ENCODE measurements at regions not wholly inside any gene's neighbourhood (a gene's known extent, or its start where the extent isn't known, plus 50 kb on each side); places are given as distances from the start of the nearest gene placed in this dataset.
A peak's percentile ranks its signal among the peaks of the same experiment; 100 is the strongest.
"Not testable (repeated sequence)": the region's sequence is repeated elsewhere in the genome, so short reads cannot be mapped to it uniquely, and the experiment has no call there.

- Histone ChIP-seq H3K9me3 (ENCODE audit: control insufficient read depth, insufficient read depth, low read length) (no peaks in the 10 kb centered on the region), H3K4me3 (ENCODE audit: low read depth, low read length) (no peak overlapping the region), H3K27me3 (ENCODE audit: control insufficient read depth, insufficient read depth, low read length) (no peaks in the 10 kb centered on the region), H3K27ac (ENCODE audit: low read depth, low read length) (no peak overlapping the region)
- DNase-seq (ENCODE audit: low read depth, low spot score) = no peak
- CTCF ChIA-PET = no interaction called here
- TF ChIP-seq, protein P1, sequence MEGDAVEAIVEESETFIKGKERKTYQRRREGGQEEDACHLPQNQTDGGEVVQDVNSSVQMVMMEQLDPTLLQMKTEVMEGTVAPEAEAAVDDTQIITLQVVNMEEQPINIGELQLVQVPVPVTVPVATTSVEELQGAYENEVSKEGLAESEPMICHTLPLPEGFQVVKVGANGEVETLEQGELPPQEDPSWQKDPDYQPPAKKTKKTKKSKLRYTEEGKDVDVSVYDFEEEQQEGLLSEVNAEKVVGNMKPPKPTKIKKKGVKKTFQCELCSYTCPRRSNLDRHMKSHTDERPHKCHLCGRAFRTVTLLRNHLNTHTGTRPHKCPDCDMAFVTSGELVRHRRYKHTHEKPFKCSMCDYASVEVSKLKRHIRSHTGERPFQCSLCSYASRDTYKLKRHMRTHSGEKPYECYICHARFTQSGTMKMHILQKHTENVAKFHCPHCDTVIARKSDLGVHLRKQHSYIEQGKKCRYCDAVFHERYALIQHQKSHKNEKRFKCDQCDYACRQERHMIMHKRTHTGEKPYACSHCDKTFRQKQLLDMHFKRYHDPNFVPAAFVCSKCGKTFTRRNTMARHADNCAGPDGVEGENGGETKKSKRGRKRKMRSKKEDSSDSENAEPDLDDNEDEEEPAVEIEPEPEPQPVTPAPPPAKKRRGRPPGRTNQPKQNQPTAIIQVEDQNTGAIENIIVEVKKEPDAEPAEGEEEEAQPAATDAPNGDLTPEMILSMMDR (IDR thresholded peaks at IDR 0.05; ENCODE audit: low read depth, low read length) = no peak
- POLR2A ChIA-PET = no interaction called here
These were observed 1263.6 kb upstream of the RAG2 start for GRCh38 chr11:37861671-37862070.

DNA sequence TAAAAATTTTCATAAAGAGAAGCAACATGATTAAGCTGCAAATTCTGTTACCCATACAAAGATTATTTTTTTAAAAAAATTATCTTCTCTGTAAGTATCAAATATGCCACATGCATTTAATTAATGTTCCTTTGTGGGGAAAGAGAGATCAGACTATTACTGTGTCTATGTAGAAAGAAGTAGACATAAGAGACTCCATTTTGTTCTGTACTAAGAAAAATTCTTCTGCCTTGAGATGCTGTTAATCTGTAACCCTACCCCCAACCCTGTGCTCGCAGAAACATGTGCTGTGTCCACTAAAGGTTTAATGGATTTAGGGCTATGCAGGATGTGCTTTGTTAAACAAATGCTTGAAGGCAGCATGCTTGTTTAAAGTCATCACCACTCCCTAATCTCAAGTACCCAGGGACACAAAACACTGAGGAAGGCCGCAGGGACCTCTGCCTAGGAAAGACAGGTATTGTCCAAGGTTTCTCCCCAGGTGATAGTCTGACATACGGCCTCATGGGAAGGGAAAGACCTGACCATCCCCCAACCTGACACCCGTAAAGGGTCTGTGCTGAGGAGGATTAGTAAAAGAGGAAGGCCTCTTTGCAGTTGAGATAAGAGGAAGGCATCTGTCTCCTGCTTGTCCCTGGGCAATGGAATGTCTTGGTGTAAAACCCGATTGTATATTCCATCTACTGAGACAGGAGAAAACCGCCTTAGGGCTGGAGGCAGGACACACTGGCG lies 1260.9 kb upstream of the RAG2 start:
- POLR2A ChIA-PET; H3K27me3 ChIP-seq (ENCODE audit: control insufficient read depth, insufficient read depth, low read length); DNase-seq (ENCODE audit: low read depth, low spot score); H3K4me3 ChIP-seq (ENCODE audit: low read depth, low read length); H3K27ac ChIP-seq (ENCODE audit: low read depth, low read length); H3K9me3 ChIP-seq (ENCODE audit: control insufficient read depth, insufficient read depth, low read length): not testable (repeated sequence)
- CTCF ChIA-PET = interaction anchor here (0.6 to 1.6 kb wide), 2 partner anchors 11 to 382 kb away, joined by 3 read pairs; no protein-coding TSS in a partner anchor

DNA sequence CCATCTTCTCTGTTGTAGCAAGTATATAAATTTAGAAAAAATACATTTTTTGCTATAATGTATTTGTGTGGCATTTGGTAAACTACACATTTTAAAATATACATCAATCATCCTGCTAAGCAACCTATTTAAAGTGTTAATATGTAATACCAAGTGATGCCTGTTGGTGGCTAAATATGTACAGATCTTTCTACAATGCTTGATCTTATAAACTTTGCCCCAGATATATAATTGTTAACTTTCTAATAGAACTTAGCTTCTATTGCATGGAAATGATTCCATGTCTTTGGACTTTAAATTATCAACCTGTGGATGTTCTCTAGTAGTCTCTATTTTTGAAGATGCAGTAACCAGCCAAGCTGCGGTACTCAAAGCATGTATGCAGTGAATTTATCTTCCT lies 1260.4 kb upstream of the RAG2 start:
- Histone ChIP-seq H3K4me3 (ENCODE audit: low read depth, low read length) (no peak overlapping the region), H3K27me3 (ENCODE audit: control insufficient read depth, insufficient read depth, low read length) (no peaks in the 10 kb centered on the region), H3K27ac (ENCODE audit: low read depth, low read length) (no peak overlapping the region), H3K9me3 (ENCODE audit: control insufficient read depth, insufficient read depth, low read length) (no peaks in the 10 kb centered on the region)
- TF ChIP-seq, protein P1 (IDR thresholded peaks at IDR 0.05; ENCODE audit: low read depth, low read length) = peak; percentile 12; the same call in 1 of the 2 replicates
- CTCF ChIA-PET = interaction anchor here (0.6 to 1.6 kb wide), 2 partner anchors 11 to 382 kb away, joined by 3 read pairs; no protein-coding TSS in a partner anchor
- no peak for DNase-seq (ENCODE audit: low read depth, low spot score)
- POLR2A ChIA-PET = no interaction called here

GRCh38 chr11:37857726-37858125 lies 1259.7 kb upstream of the RAG2 start:
- Histone ChIP-seq H3K27me3 (ENCODE audit: control insufficient read depth, insufficient read depth, low read length) (no peaks in the 10 kb centered on the region), H3K4me3 (ENCODE audit: low read depth, low read length) (no peak overlapping the region), H3K27ac (ENCODE audit: low read depth, low read length) (no peak overlapping the region), H3K9me3 (ENCODE audit: control insufficient read depth, insufficient read depth, low read length) (no peaks in the 10 kb centered on the region)
- POLR2A ChIA-PET = no interaction called here
- CTCF ChIA-PET = interaction anchor here (1.6 kb wide), 1 partner anchor 12 kb away, joined by 3 read pairs; no protein-coding TSS in a partner anchor
- no peak for DNase-seq (ENCODE audit: low read depth, low spot score)
- TF ChIP-seq, protein P1 (IDR thresholded peaks at IDR 0.05; ENCODE audit: low read depth, low read length) = no peak

DNA sequence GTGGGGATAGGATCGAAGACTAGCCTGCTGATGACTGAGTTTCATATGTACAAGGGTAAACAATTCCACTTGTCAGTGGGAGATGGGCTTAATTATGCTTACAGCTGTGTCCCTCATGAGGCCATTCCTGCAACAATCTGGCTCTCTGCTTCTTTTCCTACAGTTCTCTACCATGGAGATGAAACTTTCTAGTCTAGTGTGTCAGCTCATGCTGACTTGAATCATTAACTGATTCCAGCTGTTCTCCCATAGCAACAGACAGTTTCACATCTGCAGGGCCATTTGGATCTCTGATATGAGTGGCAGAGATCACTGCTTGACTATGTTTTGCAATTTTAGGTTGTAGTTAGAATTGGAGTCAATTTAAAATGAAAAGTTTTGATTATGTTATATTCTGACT lies 1251.7 kb upstream of the RAG2 start:
- TF ChIP-seq, protein P1 (IDR thresholded peaks at IDR 0.05; ENCODE audit: low read depth, low read length) = no peak

More for the DNA sequence above, 1251.7 kb upstream of the RAG2 start:
- Histone ChIP-seq H3K27ac (ENCODE audit: low read depth, low read length) (no peak overlapping the region), H3K9me3 (ENCODE audit: control insufficient read depth, insufficient read depth, low read length) (no peaks in the 10 kb centered on the region), H3K4me3 (ENCODE audit: low read depth, low read length) (no peak overlapping the region), H3K27me3 (ENCODE audit: control insufficient read depth, insufficient read depth, low read length) (no peaks in the 10 kb centered on the region)
- ChIA-PET POLR2A (no interaction called here), CTCF (interaction anchor here (0.8 kb wide), 1 partner anchor 941 kb away, joined by 3 read pairs; no protein-coding TSS in a partner anchor)
- no peak for DNase-seq (ENCODE audit: low read depth, low spot score)
